ENCODE measurements at regions not wholly inside any gene's neighbourhood (a gene's known extent, or its start where the extent isn't known, plus 50 kb on each side); places are given as distances from the start of the nearest gene placed in this dataset.

GRCh38 chr3:27633224-27633545 lies 88.9 kb downstream of the EOMES start:
- Histone ChIP-seq H3K9ac (no peak overlapping the region), H3K36me3 (replicated peaks in 1 of 2; ENCODE audit: control insufficient read depth in 1 of 2, insufficient read depth in 2 of 2, low read length in 1 of 2) (no peaks in the 10 kb centered on the region), H3K79me2 (ENCODE audit: insufficient read depth) (no peaks in the 10 kb centered on the region), H3K4me3 (ENCODE audit: low read depth in 2 of 2, low read length in 1 of 2) (no peak overlapping the region), H3K4me2 (no peak overlapping the region), H3K4me1 (ENCODE audit: control insufficient read depth in 1 of 2, insufficient read depth in 2 of 2, low read depth in 1 of 2, low read length in 1 of 2) (peaks cover 2 to 13% of the 10 kb centered on the region in 2 experiments; a peak in 3 of 4 replicates), H3K9me3 (no peaks in the 10 kb centered on the region), H3K9me2 (no peaks in the 10 kb centered on the region), H3F3A (replicated peaks; ENCODE audit: insufficient read depth) (peaks cover 23% of the 10 kb centered on the region), H3K27ac (ENCODE audit: low read depth in 2 of 2, low read length in 1 of 2) (no peak overlapping the region), H2AFZ (ENCODE audit: low read depth) (no peak overlapping the region), H3K27me3 (ENCODE audit: insufficient read depth) (no peaks in the 10 kb centered on the region), H4K20me1 (ENCODE audit: insufficient read depth) (no peaks in the 10 kb centered on the region)
- 74% methylated on average over 6 of the region's 6 CpGs for WGBS (ENCODE audit: low lambda C conversion rate)
- DNase-seq: no peak
- CTCF ChIA-PET: no interaction called here
- POLR2A ChIA-PET: no interaction called here
- no peak for TF ChIP-seq SMC3 (IDR thresholded peaks at IDR 0.05; ENCODE audit: low read depth, low read length)
- TF ChIP-seq RFX5 (IDR thresholded peaks at IDR 0.05; ENCODE audit: low read length): no peak
- no peak for TF ChIP-seq GATA2 (CRISPR knock-in tag; IDR thresholded peaks at IDR 0.05)
- no peak for TF ChIP-seq NRF1 (IDR thresholded peaks at IDR 0.05; ENCODE audit: low read depth, low read length)
- TF ChIP-seq FOXJ3 (CRISPR knock-in tag; IDR thresholded peaks at IDR 0.05): no peak
- TF ChIP-seq MEF2A (IDR thresholded peaks at IDR 0.05; ENCODE audit: borderline replicate concordance, low read depth): no peak
- no peak for TF ChIP-seq FOSL2 (IDR thresholded peaks at IDR 0.05; ENCODE audit: borderline replicate concordance, low read depth)
- no peak for TF ChIP-seq RCOR1 (IDR thresholded peaks at IDR 0.05; ENCODE audit: low read length)
- no peak for TF ChIP-seq EZH2phosphoT487 (IDR thresholded peaks at IDR 0.05; ENCODE audit: borderline replicate concordance, low read depth)
- no peak for TF ChIP-seq JUND (IDR thresholded peaks at IDR 0.05)
- no peak for TF ChIP-seq MAX (IDR thresholded peaks at IDR 0.05; ENCODE audit: low read depth)
- TF ChIP-seq POLR2AphosphoS5 (IDR thresholded peaks at IDR 0.05; ENCODE audit: low read depth, low read length): no peak
- no peak for TF ChIP-seq USF2 (IDR thresholded peaks at IDR 0.05; ENCODE audit: borderline replicate concordance, low read depth, low read length)
- no peak for TF ChIP-seq YY1 (IDR thresholded peaks at IDR 0.05; ENCODE audit: low read depth)

- Histone ChIP-seq H3K36me3 (replicated peaks in 1 of 2; ENCODE audit: control insufficient read depth in 1 of 2, insufficient read depth in 2 of 2, low read length in 1 of 2) (no peaks in the 10 kb centered on the region), H3K4me3 (ENCODE audit: low read depth in 2 of 2, low read length in 1 of 2) (no peak overlapping the region), H3K27ac (ENCODE audit: low read depth in 2 of 2, low read length in 1 of 2) (no peak overlapping the region), H3K9me2 (no peaks in the 10 kb centered on the region), H3K79me2 (ENCODE audit: insufficient read depth) (no peaks in the 10 kb centered on the region), H3K9me3 (no peaks in the 10 kb centered on the region), H3F3A (replicated peaks; ENCODE audit: insufficient read depth) (peaks cover 27% of the 10 kb centered on the region), H4K20me1 (ENCODE audit: insufficient read depth) (no peaks in the 10 kb centered on the region), H3K4me2 (no peak overlapping the region), H3K4me1 (ENCODE audit: control insufficient read depth in 1 of 2, insufficient read depth in 2 of 2, low read depth in 1 of 2, low read length in 1 of 2) (peaks cover 2 to 18% of the 10 kb centered on the region in 2 experiments; a peak in 3 of 4 replicates), H2AFZ (ENCODE audit: low read depth) (no peak overlapping the region), H3K9ac (no peak overlapping the region), H3K27me3 (ENCODE audit: insufficient read depth) (no peaks in the 10 kb centered on the region)
- CTCF ChIA-PET: no interaction called here
- WGBS (ENCODE audit: low lambda C conversion rate): 69% methylated on average over 46 of the region's 66 CpGs
- peak; percentile 30 for DNase-seq
- POLR2A ChIA-PET: interaction anchor here (0.6 kb wide), 1 partner anchor 148 kb away, joined by 4 read pairs; the partner anchor contains the start of gene SLC4A7
- TF ChIP-seq FOXJ3 (CRISPR knock-in tag; IDR thresholded peaks at IDR 0.05) (no peak), EZH2phosphoT487 (IDR thresholded peaks at IDR 0.05; ENCODE audit: borderline replicate concordance, low read depth) (no peak), RXRA (IDR thresholded peaks at IDR 0.05; ENCODE audit: borderline replicate concordance, low read depth) (no peak), NFIC (IDR thresholded peaks at IDR 0.05; ENCODE audit: borderline replicate concordance) (no peak), REST (IDR thresholded peaks at IDR 0.05; ENCODE audit: low read depth, low read length) (no peak), SIN3A (IDR thresholded peaks at IDR 0.05; ENCODE audit: borderline replicate concordance, low read depth, low read length) (no peak), YY1 (IDR thresholded peaks at IDR 0.05; ENCODE audit: low read depth) (no peak), ZBTB33 (IDR thresholded peaks at IDR 0.05; ENCODE audit: borderline replicate concordance, low read depth) (no peak), MXI1 (IDR thresholded peaks at IDR 0.05; ENCODE audit: low read depth, low read length) (no peak)
These were observed 89.5 kb downstream of the EOMES start for GRCh38 chr3:27632431-27633223.
